HG03196 (cell line): ENCODE measurements at regions not wholly inside any gene's neighbourhood (a gene's known extent, or its start where the extent isn't known, plus 50 kb on each side); places are given as distances from the start of the nearest gene placed in this dataset.

Source experiments
- ATAC-seq: cut with Tn5 transposase; IDR thresholded peaks from one replicate; pipeline ENCODE4 v1.9.1; 2021; ENCODE audit not compliant: unreplicated experiment

DNA sequence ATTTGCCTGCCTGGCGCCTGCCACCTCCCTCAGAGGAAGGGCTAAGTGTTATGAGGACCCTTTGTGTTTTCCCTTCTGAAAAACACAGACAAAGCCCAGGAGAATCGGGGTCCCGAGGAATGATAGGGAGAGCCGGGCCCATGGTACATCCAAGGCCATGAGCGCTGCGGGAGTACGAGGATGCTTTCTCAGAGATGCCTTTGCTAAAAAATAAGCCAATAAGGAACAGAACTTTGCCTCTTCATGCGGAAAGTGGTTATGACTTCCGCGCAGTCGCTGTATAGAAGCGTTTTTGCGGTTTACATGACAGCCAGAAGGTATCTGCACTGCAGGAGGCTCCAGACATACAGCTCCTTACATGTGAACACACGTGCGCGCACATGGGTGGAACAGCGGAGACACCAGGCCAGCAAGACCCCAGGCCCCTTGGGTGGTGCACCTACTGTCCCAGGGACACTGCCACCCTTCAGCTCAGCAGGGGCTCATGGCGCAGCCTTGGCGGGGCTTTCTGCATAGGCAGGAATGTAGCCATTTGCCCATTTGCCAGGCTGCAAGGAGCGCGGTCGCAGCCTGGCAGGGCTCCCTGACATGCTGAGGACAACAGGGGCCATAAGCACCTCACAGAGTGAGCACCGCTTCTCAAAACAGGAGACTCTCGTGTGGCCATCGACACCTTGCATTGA, 252.4 kb upstream of the SALL3 start:
- ATAC-seq = no peak

DNA sequence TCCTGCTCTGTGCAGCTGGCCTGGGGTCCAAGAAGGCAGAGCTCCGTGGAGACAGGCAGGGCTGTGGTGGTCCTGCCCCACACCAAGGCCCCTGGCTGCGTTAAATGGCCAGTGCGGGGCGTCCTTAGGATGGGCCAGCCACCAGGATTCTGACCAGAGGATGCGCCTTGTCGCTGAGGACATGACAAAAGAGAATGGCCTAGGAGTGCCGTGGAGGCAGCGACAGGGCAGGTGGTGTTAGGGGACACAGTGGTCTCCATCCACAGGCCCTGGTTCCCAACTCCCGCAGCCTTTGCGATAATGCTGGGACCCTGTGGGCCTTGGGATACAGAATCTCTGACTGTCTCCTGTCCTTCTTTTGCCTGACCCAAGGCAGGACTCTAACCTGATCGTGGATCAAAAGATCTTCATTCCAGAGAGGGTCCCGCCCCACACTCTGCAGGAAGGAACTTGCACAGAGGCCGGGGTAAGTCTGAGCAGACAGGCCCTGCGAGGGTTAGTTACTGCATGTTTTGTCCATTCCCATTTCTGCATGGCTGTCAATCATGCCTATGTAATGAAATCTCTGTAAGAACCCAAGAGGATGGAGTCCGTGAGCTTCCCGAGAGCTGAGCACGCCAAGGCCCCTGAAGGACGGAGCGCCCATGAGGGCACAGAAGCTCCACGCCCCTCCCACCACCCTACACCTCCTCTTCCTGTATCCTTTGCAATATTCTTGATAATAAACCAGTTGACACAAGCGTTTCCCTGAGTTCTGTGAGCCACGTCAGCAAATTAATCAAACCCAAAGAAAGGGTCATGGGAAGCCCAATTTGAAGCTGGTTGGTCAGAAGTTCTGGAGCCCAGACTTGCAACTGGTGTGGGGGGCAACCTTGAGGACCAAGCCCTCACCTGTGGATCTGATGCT, 251.5 kb upstream of the SALL3 start:
- no peak for ATAC-seq

DNA sequence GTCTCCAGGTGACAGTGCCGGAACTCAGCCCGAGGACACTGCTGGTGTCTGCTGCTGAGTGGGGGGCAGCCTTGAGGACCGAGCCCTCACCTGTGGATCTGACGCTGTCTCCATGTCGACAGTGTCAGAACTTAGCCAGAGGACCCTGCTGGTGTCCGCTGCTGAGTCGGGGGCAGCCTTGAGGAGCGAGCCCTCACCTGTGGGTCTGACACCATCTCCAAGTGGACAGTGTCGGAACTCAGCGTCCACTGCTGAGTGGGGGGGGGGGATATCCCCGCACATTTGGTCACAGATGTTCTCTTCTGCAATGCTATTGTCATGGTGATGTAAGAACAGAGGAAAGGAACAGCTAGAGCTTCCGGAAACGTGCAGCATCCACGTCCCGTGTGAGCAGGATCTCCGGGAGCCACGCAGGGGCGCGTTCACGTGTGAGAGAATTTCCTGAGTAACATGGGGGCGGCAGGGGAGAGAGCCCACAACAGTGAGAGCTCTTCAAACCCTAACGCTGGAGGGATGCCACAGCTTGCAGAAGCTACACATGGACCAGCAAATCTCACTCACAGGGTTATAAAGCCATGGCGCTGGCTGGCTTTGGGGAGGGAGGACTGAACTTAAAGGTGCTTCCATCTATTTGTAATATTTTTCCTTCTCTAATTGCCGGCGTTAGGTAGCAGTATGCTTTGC, 250.7 kb upstream of the SALL3 start:
- no peak for ATAC-seq

DNA sequence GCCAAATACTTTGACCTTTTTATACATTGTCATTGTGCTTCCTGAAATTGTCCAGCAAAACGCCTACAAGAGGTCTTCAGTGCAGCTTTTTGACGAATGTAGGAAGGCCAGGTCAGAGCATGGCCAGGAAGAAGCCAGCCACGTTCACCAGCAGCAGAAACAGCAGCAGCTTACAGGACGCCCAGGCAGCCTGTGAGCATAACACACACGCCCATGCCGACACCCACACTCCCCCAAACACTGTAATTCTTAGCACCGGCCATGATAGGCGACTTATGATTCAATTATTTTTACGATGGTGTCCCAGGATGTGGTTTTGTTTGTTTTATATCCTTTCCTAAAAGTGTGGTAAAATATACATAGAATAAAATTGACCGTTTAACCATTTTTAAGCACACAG, 249.1 kb upstream of the SALL3 start:
- no peak for ATAC-seq

DNA sequence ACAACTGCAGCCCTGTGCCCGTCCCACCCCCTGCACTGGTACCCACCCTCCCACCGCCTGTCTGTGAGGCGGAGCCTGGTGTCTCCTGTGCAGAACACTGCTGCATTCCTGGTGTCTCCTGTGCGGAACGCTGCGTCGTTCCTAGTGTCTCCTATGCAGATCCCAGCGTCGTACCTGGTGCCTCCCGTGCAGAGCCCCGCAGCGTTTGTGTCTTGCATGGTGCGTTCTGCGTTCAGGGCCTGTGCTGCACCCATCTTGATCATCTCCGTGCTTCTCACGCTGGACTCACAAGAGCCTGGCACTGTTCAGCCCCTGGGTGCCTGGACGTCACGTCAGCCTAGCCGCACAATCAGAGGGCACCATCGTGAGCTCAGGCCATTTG, 248.6 kb upstream of the SALL3 start:
- ATAC-seq = no peak

DNA sequence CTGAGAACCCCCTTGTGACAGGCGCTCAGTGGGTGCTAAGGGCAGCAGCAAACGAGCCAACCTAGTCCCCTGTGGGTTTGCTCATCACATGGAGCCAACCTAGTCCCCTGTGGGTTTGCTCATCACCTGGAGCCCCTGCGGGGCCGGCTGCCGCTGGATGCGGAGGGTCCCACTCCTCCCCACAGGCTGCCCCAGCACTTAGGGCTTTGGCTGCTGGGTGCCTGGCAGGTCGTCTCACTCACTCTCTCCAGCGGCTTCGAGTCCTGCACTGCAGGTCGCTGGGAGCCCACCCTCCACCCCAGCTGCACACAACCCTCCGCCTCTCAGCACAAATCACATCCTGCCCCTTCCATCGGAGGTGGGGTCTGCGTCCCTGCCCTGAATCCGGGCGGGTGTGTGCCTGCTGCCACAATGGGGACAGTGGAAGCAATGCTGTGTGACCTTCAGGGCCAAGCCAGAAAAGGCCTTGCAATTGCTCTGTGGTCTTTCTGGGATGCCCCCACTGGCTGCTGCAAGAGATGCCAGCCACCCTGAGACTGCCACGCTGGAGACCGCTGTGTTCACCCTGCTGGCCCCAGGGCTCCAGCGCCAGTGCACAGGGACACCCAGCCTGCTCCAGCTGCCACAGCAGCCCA, 248.1 kb upstream of the SALL3 start:
- no peak for ATAC-seq

DNA sequence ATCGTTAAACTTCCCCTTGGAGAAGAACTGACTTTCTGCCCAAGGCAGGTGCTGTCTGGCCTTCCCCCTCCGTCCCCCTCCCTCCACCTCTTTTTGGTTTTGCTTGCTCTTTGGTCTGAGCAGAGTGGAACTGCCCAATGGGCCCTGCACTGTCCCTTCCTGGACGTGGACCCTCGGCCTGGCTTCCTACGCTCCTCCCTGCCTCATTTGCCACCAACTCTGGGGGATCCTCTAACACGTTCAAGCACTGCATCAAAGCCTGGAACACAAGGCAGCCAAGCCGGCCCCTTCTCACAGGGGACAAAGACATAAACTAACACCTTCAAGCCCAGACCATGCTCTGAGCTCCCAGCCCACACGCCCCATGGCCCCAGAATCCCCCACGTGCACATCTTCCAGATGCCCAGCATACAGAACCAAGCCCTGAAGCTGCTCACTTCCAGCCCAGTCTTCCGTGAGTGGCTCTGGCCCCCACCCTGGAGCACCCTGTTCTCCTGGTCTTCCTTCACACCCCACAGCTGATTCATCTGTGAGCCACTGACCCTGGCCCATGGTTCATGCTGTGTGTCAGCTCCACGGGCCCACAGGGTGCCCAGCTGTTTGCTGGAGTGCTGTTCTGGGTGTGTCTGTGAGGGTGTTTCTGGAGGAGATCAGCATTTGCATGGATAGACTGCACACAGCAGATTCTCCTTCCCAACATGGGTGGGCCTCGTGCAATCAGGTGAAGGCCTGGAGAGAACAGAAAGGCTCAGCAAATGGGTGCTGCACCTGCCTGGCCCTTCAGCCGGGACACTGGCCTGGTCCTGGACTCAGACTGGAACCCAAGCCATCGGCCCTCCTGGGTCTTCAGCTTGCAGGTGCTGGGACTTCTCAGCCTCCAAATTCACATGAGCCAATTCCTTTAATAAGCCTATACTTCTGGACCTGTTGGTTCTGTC, 247.1 kb upstream of the SALL3 start:
- ATAC-seq = no peak

DNA sequence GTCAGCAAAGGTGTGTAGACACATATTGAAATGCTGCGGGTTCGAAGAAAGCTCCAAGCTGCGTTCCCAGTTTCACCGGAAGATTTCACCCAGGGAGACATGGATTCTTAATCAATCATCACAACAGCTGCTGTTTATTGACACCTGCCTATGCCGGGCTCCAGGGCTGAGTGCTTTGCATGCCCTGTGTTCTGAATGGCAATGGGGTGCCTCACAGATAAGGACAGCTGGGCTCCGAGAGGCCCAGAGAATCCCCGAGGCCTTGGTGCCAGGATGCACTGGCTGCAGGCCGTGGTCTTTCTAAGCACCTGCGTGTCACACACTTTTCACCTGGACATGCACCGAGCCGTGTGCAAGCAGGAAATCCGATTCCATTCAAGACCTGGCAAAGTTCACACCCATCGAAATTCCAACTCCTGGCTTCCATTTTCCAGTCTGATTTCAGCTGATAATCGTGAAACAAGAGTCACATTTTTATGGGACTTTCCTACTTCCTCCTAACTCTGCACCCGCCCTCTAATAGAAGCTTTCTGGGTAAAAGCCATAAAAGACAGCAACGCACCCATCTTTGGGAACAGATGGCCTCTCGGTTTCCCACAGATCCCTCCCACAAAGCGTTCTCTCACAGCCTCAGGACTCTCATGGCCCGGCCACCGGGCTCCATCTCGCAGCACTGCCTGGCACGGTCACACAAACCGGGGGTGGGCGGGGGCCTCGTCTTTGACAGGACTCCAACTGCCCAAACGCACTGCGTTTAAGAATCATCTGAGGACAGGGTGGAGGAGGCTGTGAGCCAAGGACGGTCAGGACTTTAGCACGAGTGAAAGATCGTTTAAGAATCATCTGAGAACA, 245.6 kb upstream of the SALL3 start:
- ATAC-seq = no peak

DNA sequence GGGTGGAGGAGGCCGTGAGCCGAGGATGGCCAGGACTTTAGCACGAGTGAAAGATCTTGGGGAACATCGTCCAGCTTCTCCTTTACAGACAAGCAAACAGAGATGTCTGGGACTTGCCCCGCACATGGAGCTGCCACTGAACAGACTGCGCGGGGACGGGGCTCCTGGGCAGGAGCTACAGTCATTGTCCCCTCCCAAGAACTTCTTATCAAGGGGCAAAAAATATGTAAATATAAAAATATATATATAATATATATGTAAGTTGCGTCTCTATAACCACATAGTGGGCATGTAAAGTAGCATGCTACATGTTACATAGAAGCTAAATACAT, 245.0 kb upstream of the SALL3 start:
- no peak for ATAC-seq

DNA sequence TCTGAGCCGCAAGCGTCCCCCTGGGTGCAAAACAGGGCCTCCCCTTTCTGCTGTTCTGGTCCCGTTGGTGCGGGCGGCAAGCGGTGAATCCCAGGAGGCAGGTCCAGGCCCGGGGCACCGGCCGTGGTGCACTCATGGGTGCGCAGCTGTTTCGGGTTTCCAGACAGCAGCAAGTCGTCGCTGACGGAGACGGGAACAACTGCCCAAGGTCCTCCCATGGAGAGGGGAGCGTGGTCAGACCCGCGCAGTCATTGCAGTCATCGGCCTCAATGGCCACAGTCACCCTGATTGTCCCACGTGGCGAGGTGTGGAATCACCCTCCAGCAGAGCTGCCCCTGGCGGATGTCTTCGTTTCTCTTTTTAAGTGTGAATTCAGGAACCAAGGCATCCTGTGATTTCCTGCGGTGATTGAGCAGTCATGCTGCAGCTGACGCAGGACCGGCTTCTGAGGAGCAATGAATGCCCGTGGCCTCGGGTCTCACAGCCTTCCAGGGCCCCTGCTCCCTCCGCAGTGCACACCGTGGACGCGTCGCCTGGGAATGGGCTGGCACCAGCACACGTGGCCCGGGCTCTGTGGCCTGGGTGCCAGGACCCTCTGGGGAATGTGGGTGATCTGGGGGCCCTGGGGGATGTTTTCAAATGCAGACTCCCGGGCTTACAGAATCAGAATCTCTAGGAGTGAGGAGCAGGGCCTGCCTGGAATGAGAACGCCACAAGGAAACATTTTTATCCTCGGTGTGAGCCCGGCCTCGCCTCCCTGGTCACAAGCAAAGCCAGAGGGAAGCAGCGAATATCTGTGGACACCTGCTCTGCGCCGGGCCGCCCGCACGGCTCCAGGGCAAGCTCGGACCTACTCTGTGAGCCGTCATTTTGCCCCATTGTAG, 244.2 kb upstream of the SALL3 start:
- no peak for ATAC-seq

DNA sequence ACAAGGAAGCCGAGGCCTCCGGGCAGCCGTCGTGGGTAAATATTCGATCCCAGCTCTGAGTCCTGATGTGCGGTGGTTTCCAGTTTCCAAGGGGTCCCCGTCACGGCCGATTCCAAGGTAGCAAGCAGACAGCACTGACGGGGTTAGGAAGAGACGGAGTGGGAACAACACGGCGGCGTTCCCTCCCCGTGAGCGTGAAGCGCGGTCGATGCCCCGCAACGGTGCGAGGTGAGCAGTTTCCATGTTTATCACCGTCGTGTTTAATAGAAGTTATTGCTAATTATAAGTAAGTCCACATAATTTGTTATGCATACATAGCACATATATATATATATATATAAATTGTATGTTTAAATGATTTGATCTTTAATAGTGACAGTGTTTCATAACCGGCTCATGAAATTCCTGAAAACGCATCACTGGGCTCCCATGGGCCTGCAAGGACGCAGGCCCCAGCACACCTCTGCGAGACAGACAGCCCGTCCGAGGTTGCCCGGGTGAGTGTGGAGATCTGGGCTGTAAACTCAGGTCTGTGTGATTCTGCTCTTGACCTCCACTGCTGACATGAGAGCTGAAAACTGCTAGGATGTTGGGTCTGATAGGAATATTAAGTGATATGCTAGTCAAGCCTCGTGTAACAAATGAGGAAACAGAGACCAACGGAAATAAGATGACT, 243.5 kb upstream of the SALL3 start:
- ATAC-seq = no peak

DNA sequence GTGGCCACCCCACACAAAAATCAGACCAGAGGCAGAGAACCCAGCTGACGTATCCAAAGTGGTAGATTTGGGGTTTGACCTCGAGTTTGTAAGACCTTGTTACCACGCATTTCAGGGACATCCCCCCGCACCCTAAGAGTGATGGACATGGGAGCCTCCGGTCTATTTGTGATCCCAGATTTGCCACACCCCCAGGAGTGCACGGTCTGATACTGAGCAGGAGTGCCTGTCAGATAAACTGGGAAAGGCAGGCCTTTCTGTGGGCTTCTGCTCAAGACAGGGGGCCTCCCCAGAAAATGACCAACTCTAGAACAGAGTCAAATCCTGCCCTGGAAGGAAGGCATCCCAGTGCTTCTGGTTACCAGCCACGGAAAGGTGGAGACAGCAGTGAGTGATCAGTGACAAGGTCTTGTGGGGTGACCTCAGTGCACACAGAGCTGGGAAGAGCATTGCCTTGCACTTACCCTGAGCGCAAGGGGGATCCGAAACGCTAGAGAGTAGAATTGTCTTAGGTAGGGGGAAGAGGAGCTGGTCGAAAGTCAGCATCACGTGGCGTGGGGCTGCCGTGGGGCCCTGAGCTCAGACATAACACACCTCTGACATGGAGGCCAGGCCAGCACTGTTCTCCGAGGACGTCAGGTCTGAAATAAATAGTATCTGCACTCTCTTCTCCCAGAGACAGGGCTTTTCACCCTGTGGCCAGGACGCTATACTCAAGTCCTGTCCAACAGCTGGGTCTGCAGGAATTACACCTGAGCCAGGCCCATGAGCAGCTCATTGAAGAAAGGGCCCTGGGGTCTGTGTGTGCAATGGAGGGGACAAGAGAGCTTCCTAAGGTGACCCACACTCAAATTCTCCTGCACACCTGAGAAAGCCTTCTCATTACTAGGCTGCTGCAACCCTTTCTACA, 242.4 kb upstream of the SALL3 start:
- no peak for ATAC-seq

DNA sequence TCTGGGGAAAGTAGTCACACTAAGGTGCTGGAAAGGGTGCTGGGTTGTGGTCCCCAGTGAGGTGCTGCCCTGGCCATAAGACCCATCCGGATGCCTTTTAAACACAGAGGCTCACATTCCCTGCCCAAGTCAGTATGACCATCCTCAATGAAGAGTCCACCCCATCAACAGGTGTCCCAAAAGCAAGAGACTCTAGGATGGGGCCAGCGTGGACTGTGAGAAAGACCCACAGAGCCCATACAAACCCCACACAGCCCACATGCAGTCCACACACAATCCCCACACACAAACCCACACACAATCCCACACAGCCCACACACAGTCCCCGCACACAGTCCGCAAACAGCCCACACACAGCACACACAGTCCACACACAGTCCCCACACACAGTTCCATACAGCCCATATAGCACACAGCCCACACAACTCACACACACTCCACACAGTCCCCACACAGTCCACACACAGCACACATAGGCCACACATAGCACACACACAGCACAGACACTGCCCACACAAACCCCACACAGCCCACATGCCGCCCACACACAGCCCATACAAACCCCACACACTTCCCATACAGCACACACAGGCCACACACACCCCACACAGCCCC, 241.4 kb upstream of the SALL3 start:
- ATAC-seq = no peak

DNA sequence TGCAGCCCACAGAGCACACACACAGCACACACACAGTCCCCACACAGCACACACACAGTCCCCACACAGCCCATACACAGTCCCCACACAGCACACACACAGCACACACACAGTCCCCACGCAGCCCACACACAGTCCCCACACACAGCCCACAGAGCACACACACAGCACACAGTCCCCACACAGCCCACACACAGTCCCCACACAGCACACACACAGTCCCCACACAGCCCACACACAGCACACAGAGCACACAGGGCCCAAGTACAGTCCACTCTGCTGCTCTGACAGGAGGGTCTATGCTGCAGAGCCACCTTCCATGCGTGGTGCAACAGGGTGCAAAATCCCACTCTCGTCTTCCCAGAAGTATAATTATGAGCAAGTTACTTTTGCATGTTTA, 240.5 kb upstream of the SALL3 start:
- ATAC-seq = no peak

DNA sequence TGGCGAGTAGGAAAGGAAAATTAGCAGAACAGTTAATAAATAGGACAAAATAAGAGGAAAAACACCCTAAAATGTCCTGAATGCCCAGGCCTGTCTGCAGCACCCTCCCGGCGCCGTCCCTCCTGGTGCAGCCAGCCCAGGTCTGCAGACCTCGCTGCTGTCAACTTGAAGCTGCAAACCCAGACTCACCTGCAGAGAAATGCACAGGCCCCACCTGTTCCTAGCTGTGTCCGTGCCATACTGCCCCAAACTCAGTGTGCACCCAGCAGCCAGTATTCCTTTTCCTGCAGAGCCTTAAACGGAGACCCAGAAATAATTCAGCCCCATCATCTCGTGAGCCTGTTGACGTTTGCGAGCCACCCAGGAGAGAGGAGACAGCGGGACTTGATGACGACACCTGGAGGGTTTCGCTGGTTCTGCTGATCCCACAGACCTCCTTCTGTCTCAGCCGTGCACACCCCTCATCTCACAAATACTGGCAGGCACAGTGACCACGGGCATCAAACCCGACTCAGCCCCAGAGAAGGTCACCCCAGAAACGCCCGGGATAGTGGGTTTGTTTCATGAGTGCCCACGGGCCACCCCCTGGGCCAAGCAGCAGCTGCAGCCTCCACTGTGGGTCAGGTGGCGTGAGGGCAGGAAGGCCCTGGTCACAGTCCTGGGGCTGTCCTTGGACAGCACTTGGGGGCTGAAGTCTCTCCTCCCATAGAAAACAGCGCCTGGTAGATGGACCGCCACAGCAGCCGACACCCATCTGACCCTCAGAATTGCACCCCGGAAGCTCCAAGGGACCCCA, 239.5 kb upstream of the SALL3 start:
- ATAC-seq = no peak

DNA sequence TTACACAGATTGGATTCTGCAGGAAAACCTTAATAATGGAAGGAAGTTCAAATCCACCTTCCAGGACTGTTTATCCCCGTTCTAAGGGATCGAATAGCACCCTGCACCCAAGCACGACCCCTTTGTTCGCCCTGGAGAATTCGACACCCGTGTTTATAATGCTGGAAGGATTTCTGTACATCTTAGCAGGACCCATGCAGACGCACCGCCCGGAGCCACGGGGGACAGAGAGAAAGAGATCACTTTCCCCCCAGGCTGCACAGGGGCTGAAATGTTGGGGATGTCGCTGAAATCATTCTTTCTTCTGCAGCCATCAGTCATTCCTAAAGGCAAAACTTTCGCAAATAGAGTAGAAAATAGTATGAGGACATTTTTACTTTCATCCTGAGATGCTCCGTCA, 238.7 kb upstream of the SALL3 start:
- no peak for ATAC-seq
